ENCODE measurements at regions not wholly inside any gene's neighbourhood (a gene's known extent, or its start where the extent isn't known, plus 50 kb on each side); places are given as distances from the start of the nearest gene placed in this dataset.

DNA sequence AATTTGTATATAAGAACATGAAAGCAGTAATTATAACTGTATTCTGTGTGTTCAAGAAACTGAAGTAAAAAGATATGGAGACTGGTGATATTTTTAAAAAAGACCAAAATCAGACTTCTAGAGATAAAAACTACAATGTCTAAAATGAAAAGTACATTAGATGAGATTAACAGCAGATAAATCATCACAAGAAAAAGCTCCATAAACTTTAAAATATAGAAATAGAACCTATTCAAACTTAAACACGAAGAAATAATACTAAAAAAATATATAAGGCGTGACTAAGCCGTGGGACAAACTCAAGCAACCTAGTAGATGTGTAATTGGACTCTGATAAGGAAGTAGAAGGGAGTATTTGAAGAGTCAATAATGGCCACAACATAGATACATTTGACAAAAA is 189.1 kb upstream of the ZMIZ1 start:
- no peaks in the 10 kb centered on the region for H3K79me1 ChIP-seq (ENCODE audit: low read depth, low read length)

DNA sequence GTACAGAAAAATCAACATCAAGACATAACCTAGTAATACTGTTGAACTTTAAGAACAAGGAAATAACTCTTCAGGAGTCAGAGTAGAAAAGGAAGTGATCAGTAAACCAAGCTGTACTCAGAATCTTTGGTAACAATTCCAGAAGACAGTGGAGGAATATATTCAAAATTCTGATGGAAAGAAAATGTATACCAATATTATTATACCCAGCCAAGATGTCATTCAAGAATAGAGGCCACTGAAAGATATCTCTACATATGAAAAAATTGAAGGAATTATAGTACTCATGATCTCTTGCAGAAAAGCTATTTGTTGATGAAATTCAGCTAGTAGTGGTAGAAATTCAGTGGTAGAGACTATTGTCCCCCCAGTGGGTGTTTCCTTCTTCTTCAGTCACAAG is 182.6 kb upstream of the ZMIZ1 start:
- no peak overlapping the region for H4K8ac ChIP-seq (ENCODE audit: low read depth, low read length)
- no peak overlapping the region for H3K27ac ChIP-seq (replicated peaks; ENCODE audit: low read length)
- no peak overlapping the region for H3K23ac ChIP-seq (ENCODE audit: low read depth, low read length, poor library complexity)
- H2AK5ac ChIP-seq (ENCODE audit: low read depth, low read length) = no peak overlapping the region
- no peak overlapping the region for H3K4me2 ChIP-seq (ENCODE audit: insufficient read depth, low read length, poor library complexity, severe bottlenecking)
- no peak overlapping the region for H3K18ac ChIP-seq (ENCODE audit: low read length)
- H2BK12ac ChIP-seq (ENCODE audit: low read length) = no peak overlapping the region
- H3K79me1 ChIP-seq (ENCODE audit: low read depth, low read length) = no peaks in the 10 kb centered on the region
- H3K9me3 ChIP-seq (replicated peaks in 1 of 2; ENCODE audit: control insufficient read depth in 2 of 2, insufficient read depth in 1 of 2, low read depth in 1 of 2, low read length in 2 of 2) = peaks cover 4 to 6% of the 10 kb centered on the region in 2 donors
- no peaks in the 10 kb centered on the region for H3K4me1 ChIP-seq (ENCODE audit: control insufficient read depth in 2 of 2, insufficient read depth in 1 of 2, low read depth in 1 of 2, low read length in 2 of 2)
- H3K4ac ChIP-seq (ENCODE audit: low read length) = no peak overlapping the region
- no peak overlapping the region for H2BK15ac ChIP-seq (ENCODE audit: low read length)
- no peak overlapping the region for H2AFZ ChIP-seq (ENCODE audit: low read length)
- H4K91ac ChIP-seq (ENCODE audit: low read depth, low read length, poor library complexity) = no peak overlapping the region
- no peak overlapping the region for H2BK120ac ChIP-seq (ENCODE audit: low read depth, low read length)
- H2BK5ac ChIP-seq (ENCODE audit: low read length) = no peak overlapping the region
- DNase-seq (ENCODE audit: low spot score) = no peak
- H3K14ac ChIP-seq (ENCODE audit: low read length) = no peak overlapping the region
- H3K36me3 ChIP-seq (replicated peaks in 1 of 2; ENCODE audit: control insufficient read depth in 2 of 2, insufficient read depth in 2 of 2, low read length in 2 of 2) = no peaks in the 10 kb centered on the region
- no peak overlapping the region for H3K4me3 ChIP-seq (ENCODE audit: low read length in 2 of 2)
- H3K27me3 ChIP-seq (ENCODE audit: control insufficient read depth in 3 of 3, insufficient read depth in 3 of 3, low read depth in 1 of 3, low read length in 3 of 3) = no peaks in the 10 kb centered on the region
- no peak overlapping the region for H3K9ac ChIP-seq (ENCODE audit: low read depth, low read length, poor library complexity)

More for the DNA sequence above, 189.1 kb upstream of the ZMIZ1 start:
- no peaks in the 10 kb centered on the region for H3K36me3 ChIP-seq (replicated peaks in 1 of 2; ENCODE audit: control insufficient read depth in 2 of 2, insufficient read depth in 2 of 2, low read length in 2 of 2)
- no peak overlapping the region for H2BK15ac ChIP-seq (ENCODE audit: low read length)
- no peak overlapping the region for H3K14ac ChIP-seq (ENCODE audit: low read length)
- DNase-seq (ENCODE audit: low spot score) = no peak
- no peak overlapping the region for H3K23ac ChIP-seq (ENCODE audit: low read depth, low read length, poor library complexity)
- H3K9me3 ChIP-seq (replicated peaks in 1 of 2; ENCODE audit: control insufficient read depth in 2 of 2, insufficient read depth in 1 of 2, low read depth in 1 of 2, low read length in 2 of 2) = no peaks in the 10 kb centered on the region
- H2BK12ac ChIP-seq (ENCODE audit: low read length) = no peak overlapping the region
- no peak overlapping the region for H3K4ac ChIP-seq (ENCODE audit: low read length)
- no peak overlapping the region for H2AFZ ChIP-seq (ENCODE audit: low read length)
- no peak overlapping the region for H3K27ac ChIP-seq (replicated peaks; ENCODE audit: low read length)
- H3K4me1 ChIP-seq (ENCODE audit: control insufficient read depth in 2 of 2, insufficient read depth in 1 of 2, low read depth in 1 of 2, low read length in 2 of 2) = no peaks in the 10 kb centered on the region
- no peak overlapping the region for H3K9ac ChIP-seq (ENCODE audit: low read depth, low read length, poor library complexity)
- H4K8ac ChIP-seq (ENCODE audit: low read depth, low read length) = no peak overlapping the region
- no peak overlapping the region for H3K4me2 ChIP-seq (ENCODE audit: insufficient read depth, low read length, poor library complexity, severe bottlenecking)
- no peak overlapping the region for H2BK120ac ChIP-seq (ENCODE audit: low read depth, low read length)
- H4K91ac ChIP-seq (ENCODE audit: low read depth, low read length, poor library complexity) = no peak overlapping the region
- H2BK5ac ChIP-seq (ENCODE audit: low read length) = no peak overlapping the region
- no peak overlapping the region for H3K4me3 ChIP-seq (ENCODE audit: low read length in 2 of 2)
- no peak overlapping the region for H2AK5ac ChIP-seq (ENCODE audit: low read depth, low read length)
- peaks cover 0 to 6% (median 0%) of the 10 kb centered on the region in 3 experiments for H3K27me3 ChIP-seq (ENCODE audit: control insufficient read depth in 3 of 3, insufficient read depth in 3 of 3, low read depth in 1 of 3, low read length in 3 of 3)
- no CpG with 5 or more reads among the region's 3 CpGs for WGBS, 2 donors (ENCODE audit: extremely low coverage in 2 of 2, insufficient read length in 2 of 2, insufficient replicate concordance in 1 of 2)
- H3K18ac ChIP-seq (ENCODE audit: low read length) = no peak overlapping the region

GRCh38 chr10:78889536-78890063 is 179.2 kb upstream of the ZMIZ1 start:
- Histone ChIP-seq H3K9ac (ENCODE audit: low read depth, low read length, poor library complexity) (no peak overlapping the region), H3K4me3 (ENCODE audit: low read length in 2 of 2) (no peak overlapping the region), H3K27me3 (ENCODE audit: control insufficient read depth in 3 of 3, insufficient read depth in 3 of 3, low read depth in 1 of 3, low read length in 3 of 3) (peaks cover 0 to 14% (median 0%) of the 10 kb centered on the region in 3 experiments), H3K18ac (ENCODE audit: low read length) (no peak overlapping the region), H3K27ac (replicated peaks; ENCODE audit: low read length) (no peak overlapping the region), H3K36me3 (replicated peaks in 1 of 2; ENCODE audit: control insufficient read depth in 2 of 2, insufficient read depth in 2 of 2, low read length in 2 of 2) (no peaks in the 10 kb centered on the region), H2BK5ac (ENCODE audit: low read length) (no peak overlapping the region), H4K8ac (ENCODE audit: low read depth, low read length) (no peak overlapping the region), H2BK12ac (ENCODE audit: low read length) (no peak overlapping the region), H4K91ac (ENCODE audit: low read depth, low read length, poor library complexity) (no peak overlapping the region), H3K79me1 (ENCODE audit: low read depth, low read length) (no peaks in the 10 kb centered on the region), H3K9me3 (replicated peaks in 1 of 2; ENCODE audit: control insufficient read depth in 2 of 2, insufficient read depth in 1 of 2, low read depth in 1 of 2, low read length in 2 of 2) (peaks cover 4 to 6% of the 10 kb centered on the region in 2 donors), H3K14ac (ENCODE audit: low read length) (no peak overlapping the region), H2AK5ac (ENCODE audit: low read depth, low read length) (no peak overlapping the region), H2AFZ (ENCODE audit: low read length) (no peak overlapping the region), H3K4ac (ENCODE audit: low read length) (no peak overlapping the region), H3K4me2 (ENCODE audit: insufficient read depth, low read length, poor library complexity, severe bottlenecking) (no peak overlapping the region), H3K4me1 (ENCODE audit: control insufficient read depth in 2 of 2, insufficient read depth in 1 of 2, low read depth in 1 of 2, low read length in 2 of 2) (no peaks in the 10 kb centered on the region), H3K23ac (ENCODE audit: low read depth, low read length, poor library complexity) (no peak overlapping the region), H2BK15ac (ENCODE audit: low read length) (no peak overlapping the region), H2BK120ac (ENCODE audit: low read depth, low read length) (no peak overlapping the region)
- no peak for DNase-seq (ENCODE audit: low spot score)
- WGBS, 2 donors (ENCODE audit: extremely low coverage in 2 of 2, insufficient read length in 2 of 2, insufficient replicate concordance in 1 of 2) = no CpG with 5 or more reads among the region's 7 CpGs

GRCh38 chr10:78890506-78890905 is 178.3 kb upstream of the ZMIZ1 start:
- Histone ChIP-seq H3K36me3 (replicated peaks in 1 of 2; ENCODE audit: control insufficient read depth in 2 of 2, insufficient read depth in 2 of 2, low read length in 2 of 2) (no peaks in the 10 kb centered on the region), H2BK120ac (ENCODE audit: low read depth, low read length) (no peak overlapping the region), H3K4me2 (ENCODE audit: insufficient read depth, low read length, poor library complexity, severe bottlenecking) (no peak overlapping the region), H3K27ac (replicated peaks; ENCODE audit: low read length) (no peak overlapping the region), H3K79me1 (ENCODE audit: low read depth, low read length) (no peaks in the 10 kb centered on the region), H3K4ac (ENCODE audit: low read length) (no peak overlapping the region), H3K9me3 (replicated peaks in 1 of 2; ENCODE audit: control insufficient read depth in 2 of 2, insufficient read depth in 1 of 2, low read depth in 1 of 2, low read length in 2 of 2) (peaks cover 4 to 6% of the 10 kb centered on the region in 2 donors), H2BK5ac (ENCODE audit: low read length) (no peak overlapping the region), H3K18ac (ENCODE audit: low read length) (no peak overlapping the region), H3K9ac (ENCODE audit: low read depth, low read length, poor library complexity) (no peak overlapping the region), H4K8ac (ENCODE audit: low read depth, low read length) (no peak overlapping the region), H4K91ac (ENCODE audit: low read depth, low read length, poor library complexity) (no peak overlapping the region), H3K4me3 (ENCODE audit: low read length in 2 of 2) (no peak overlapping the region), H2BK15ac (ENCODE audit: low read length) (no peak overlapping the region), H2AFZ (ENCODE audit: low read length) (no peak overlapping the region), H3K4me1 (ENCODE audit: control insufficient read depth in 2 of 2, insufficient read depth in 1 of 2, low read depth in 1 of 2, low read length in 2 of 2) (peaks cover 0 to 5% of the 10 kb centered on the region in 2 donors), H3K23ac (ENCODE audit: low read depth, low read length, poor library complexity) (no peak overlapping the region), H2BK12ac (ENCODE audit: low read length) (no peak overlapping the region), H3K27me3 (ENCODE audit: control insufficient read depth in 3 of 3, insufficient read depth in 3 of 3, low read depth in 1 of 3, low read length in 3 of 3) (peaks cover 0 to 14% (median 0%) of the 10 kb centered on the region in 3 experiments), H3K14ac (ENCODE audit: low read length) (no peak overlapping the region), H2AK5ac (ENCODE audit: low read depth, low read length) (no peak overlapping the region)
- WGBS, 2 donors (ENCODE audit: extremely low coverage in 2 of 2, insufficient read length in 2 of 2, insufficient replicate concordance in 1 of 2) = no CpG with 5 or more reads among the region's 3 CpGs
- DNase-seq (ENCODE audit: low spot score) = no peak

Measured in neuronal stem cell (in vitro differentiated cells).